Ramos (cell line): ENCODE measurements at regions not wholly inside any gene's neighbourhood (a gene's known extent, or its start where the extent isn't known, plus 50 kb on each side); places are given as distances from the start of the nearest gene placed in this dataset.

Experiments used
- in situ Hi-C: fragments of 300-500 bp; cut with MboI; formaldehyde crosslinking; loops from one replicate; pipeline ENCODE4 v1.14.3; 2022; ENCODE audit warnings: low sequenced_read_pairs; ENCODE audit not compliant: unreplicated experiment

DNA sequence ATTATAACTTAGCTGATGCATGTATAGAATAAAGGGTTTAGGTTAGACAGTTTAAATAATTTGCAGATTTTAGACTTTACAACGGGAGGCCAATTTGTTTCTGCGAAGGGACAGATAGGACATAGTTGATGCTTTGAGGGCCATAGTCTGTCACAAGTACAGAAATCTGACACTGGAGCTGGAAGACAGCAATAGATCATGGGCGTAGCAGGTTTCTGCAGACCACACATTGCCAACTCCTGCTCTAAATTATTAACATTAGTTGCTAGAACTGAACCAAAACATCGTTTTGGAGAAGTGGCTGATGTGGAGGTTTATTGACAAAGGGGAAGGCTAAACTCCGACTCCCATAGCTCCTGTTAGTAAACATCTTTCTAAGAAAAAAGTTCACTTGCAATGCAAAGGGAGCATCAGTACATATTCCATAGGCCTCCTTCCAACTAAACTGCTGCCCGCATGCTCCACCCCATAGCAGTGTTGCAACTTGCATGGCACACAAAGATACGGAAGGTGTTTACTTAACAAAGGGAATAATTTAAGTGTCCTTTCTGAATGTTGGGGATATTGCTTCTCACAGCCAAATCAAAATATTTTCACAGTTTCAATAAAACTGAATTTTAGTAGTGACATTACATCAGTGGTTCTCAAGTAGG lies 862.0 kb upstream of the CXADR start:
- in situ Hi-C loops, result no loop called here

DNA sequence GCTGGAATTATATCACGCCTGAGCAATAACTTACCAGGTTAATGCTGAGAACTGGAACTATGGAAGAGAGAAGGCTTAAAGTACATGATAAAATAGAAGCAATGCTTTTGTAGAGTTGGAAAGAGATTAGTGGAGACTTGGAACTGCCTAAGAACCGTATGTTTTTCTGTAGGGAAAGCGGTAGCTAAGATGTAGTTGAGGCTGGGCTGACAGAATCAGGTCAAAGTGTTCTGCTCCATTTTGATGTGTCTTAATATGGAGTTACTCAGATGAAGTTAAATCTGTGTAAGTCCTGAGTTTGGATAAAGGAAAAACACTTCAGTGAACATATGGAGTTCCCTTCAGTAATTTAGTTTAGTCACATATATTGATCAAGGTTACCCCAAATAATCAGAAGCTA lies 860.9 kb upstream of the CXADR start:
- in situ Hi-C loops, result no loop called here

DNA sequence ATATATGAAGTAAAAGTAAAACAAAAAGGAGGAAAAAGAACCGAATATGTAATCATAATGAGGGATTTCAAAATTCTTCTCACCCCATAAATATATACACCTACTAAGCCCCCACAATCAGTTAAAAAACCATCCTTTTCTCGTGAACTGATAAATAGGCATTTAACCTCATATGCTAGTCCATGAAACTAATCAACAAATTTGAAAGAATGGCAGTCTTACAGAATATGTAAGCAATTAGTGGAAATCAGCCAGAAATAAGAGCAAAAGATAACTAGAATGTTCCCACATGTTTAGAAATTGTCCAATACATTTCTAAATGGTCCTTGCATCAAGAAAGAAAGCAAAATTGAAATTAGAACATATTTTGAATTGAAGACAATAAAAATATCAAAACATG lies 849.4 kb upstream of the CXADR start:
- in situ Hi-C loops, result no loop called here

DNA sequence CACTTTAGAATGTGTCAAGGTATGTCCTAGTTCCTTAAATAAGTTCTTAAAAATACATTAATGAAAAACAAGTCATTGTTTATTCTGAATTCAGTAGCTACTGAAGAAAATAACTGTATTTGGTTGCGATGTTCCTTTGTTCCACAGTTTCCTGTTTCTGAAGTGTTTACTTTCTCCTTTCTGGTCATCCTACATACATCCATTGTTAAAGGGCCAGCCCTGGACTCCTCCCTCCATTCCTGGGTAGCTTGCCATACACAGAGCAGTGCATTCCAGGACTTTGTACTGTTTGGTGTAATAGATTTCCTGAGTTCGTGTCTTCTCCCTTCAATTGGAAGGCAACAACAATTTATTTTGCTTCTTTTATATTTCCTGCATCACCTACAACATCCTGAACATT lies 845.4 kb upstream of the CXADR start:
- in situ Hi-C loops, result no loop called here

DNA sequence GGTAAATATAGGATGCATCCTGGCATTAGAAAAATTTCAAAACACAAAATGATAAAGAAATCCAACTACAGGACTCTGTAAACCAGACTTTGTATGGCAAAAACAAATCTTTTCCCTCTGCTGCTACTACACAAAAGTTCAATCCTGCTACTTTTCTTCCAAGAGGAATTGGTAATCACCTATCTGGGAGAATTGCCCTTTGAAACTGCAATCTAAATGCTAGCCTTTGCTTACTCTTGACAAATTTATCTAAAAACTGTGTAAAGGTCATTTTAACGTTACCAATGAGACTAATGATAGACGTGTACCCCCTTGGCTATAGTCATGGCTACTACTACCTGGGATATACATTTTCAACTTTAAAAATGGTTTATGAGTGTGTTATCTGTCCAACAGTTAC lies 837.9 kb upstream of the CXADR start:
- in situ Hi-C loops, result no loop called here

DNA sequence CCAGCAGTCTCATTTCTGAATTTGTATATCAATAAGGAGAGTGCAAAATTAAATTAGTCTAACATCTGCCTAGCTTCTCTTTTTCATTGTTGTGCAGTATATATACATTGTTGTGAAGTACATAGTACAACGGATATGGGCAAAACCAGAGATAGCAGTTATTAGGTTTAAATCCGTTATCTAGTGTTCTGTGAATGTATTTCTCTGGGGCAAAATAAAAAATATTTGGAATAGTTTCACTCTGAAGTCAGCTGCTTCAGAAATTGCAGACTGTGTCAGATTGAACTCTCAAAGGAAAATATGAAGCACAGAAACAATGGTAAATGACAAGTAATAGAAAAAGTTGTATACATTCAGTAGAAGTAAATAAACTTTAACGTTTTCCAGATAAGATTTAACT lies 836.5 kb upstream of the CXADR start:
- in situ Hi-C loops, result no loop called here

DNA sequence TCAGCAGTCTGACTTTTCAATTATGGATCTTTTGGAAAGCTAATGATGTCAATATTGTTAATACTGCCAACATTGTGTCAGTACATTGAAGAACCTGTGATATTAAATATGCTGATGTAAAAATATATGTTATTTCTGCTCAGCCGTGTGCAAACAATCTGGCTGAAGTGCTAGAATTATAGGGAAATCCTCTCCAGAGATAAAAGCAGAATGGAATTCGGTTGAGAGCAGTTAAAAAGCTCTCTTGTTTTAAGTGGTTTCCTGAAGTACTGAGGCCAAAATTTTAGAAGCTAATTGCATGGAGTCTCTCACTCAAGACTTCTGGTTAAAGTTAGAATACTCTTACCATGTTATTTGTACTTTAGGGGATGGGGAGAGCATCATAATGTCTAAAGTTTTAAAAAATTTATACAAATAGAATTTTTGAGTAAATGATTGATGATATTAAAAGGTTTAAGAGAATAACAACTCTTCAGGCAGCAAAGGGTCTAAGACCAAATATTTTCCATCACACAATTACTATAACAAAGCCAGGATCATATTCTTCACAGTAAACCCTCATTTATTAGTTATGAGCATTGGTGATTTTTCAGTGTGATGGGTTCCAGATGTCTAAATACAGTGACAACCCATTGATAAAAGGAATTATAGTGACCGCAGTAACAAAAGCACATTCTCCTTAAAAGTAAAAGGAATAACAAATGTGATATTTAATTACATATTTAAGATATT lies 834.2 kb upstream of the CXADR start:
- in situ Hi-C loops, result no loop called here

DNA sequence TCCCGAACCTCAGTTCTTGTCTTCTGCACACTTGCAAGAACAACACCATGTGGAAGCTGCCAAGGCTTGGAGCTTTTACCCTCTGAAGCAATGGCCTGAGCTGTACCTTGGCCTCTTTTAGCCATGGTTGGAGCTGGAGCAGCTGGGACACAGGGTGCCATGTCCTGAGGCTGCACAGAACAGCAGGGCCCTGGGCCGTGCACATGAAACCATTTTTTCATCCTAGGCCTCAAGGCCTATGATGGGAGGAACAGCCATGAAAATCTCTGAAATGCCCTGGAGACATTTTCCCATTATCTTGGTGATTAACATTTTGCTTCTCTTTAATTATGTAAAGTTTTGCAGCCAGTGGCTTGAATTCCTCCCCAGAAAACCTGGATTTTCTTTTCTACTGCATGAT lies 817.8 kb upstream of the CXADR start:
- in situ Hi-C loops, result no loop called here

DNA sequence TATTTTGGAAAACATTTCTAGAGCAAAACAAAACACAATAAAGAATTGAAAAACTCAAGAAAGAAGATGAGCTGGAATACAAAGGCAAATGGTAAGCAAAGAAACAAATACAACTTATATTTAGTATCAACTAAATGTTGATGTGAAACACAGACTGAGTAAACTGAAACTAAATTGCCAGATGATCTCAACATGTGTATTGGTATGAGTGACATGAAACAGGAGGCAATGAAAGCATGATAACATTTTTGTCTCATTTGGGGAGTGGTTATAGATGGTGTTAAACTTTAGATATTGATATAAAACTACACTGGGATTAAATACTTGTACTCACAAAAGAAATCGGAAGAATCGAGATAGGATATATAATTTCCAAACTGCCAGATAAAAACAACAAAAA lies 805.6 kb upstream of the CXADR start:
- in situ Hi-C loops, result no loop called here

DNA sequence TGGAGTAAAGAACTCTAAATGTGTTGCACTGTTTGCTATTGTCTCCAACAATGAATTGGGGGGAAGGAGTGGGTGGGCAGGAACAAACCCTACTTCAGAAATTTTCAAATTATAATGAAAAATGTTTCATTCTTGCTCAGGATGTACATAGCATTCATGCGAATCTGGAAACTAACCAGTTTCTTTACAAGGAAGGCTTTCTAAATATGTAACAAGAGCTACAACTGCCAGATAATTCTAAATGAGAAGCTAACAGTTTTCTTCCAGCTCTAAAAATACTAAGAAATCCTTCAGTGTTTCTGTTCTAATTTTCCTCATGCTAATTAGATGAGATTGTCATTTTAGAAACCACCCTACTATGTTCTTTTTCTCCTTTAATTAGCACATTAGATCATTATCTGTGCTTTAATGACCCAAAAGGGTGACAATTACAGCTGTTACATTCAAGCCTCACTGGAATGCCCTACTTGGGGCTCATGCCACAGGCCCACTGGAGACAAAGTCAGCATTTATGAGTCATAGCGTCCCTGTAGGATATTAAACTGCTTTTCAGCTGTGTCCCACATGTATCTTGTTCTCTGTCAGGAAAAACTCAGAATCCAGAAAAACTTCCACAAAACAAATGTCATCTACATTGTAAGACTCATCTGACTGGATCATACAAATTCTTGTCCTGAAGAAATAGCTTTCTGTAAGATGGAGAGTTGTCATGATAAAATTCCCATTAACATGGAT lies 804.6 kb upstream of the CXADR start:
- in situ Hi-C loops, result no loop called here

DNA sequence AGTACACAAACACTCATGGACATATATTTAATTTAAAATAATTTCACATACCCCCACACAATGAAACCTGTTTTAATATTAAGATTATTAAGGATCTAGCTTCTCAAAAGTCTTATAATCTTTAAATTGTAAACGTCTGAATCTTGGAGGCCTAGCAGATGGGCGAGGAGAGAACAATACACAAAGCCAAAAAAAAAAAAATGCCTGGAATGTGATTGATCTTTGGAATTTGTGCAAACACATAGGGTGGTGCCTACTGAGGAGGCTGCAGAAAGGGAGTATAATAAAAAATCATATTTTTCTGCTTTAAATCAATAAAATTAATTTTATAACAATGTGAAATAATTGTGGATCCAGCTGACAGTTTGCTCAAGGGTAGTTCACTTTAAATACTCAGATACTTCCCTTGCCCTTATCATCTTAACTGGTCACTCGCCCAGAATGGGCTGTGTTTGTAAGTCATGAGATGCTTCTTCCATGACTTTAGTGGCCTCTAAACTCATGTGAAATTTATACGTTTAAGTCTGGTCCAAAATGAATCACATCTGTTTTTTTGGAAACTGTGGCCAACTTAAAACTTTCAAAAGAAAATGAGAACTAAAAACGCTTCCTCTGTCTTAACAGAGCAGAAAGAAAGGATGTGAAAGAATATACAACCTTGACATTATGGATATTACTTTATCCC lies 802.8 kb upstream of the CXADR start:
- in situ Hi-C loops, result no loop called here

DNA sequence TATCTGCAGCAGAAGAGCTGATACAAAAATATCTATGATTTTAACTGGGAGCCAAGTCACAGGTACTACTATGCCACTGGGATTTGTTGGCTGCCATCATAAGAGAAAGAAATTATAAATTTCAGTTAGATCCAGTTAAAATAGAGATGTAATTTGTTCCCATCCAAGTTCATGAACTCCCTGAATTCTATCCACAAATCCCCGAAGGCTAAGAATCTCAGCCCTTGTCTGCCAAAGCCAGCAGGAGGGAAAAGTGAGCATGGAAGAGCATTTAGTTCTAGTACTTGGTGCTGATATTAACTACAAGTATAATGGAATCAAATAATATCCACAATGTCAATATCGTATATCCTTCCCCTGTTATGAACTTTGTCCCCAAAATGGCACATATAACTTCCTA lies 801.1 kb upstream of the CXADR start:
- in situ Hi-C loops, result no loop called here

DNA sequence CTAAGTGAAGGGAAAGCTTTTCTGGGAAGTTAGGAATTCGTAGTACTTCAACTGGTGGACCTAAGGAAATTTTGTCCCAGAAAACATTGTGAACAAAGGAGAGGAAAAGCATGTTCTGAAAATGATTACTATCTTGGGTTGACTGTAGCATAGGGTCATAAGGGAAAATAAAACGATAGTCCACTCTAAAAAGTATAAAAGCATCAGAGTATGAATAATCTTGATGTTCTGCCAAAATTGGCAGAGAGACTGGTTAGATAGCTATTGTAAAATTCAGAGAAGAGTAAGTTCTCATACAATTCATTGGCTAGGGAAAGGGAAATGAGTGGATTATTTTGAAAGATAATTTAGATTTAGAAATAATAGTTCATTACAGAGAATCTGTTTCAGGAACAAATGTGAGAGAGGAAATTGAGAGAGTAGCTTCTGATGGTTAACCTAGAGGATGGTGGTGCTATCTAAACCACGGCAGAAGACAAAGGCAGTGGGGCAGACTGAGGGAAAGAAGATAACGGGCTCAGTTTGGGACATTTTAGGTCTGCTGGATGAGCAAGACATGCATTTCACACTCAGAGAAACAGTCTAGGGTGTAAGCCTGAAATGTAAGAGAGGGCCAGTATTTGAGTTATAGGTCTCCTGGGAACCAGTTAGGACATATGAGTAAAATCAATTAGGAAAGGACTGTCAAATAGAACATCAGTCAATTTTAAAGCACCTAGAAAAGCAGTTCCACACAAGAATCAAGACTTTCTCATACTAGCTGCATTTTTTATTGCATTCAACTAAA lies 799.3 kb upstream of the CXADR start:
- in situ Hi-C loops, result no loop called here

DNA sequence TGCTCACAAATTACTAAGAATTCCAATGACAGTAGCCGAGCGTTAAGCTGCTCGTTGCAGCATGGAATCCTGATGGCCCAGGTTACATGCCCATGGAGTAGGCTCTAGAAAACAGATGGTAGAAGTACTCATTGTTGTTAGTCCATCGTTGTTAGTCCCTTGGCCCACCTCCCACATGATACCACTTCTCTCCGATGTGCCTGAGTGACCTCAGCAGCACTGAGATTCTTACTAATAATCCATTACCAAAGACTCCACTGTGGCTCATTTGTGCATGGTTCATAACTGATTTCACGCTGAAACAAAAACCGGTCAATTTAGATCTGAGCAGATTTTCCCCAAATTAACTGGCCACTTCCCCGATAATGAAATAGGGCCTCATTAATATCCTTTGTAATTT lies 772.3 kb upstream of the CXADR start:
- in situ Hi-C loops, result no loop called here

DNA sequence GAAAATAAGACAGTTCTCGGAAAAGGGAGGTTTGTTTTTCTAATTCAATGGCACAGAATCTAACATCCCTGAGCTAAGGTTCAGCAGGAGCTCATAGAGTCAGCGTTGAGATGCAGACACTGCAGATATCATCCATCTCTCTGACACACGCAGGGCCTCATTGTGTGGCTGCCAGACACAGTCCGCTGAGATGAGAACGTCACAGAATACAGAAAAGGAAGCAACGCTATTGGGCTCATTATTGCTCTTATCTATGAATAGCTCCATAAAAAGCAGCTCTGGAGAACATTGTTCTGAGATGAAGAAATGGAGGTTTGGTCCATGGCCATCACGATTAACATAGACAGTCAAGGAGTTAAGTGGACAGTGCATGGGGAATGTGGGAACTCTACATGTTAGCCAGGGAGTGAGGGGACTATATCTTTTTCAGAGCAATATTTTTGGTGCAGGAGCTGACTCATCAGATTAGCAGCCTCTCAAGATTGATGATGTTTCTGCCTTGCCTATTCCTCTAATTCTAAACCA lies 771.6 kb upstream of the CXADR start:
- in situ Hi-C loops, result no loop called here

DNA sequence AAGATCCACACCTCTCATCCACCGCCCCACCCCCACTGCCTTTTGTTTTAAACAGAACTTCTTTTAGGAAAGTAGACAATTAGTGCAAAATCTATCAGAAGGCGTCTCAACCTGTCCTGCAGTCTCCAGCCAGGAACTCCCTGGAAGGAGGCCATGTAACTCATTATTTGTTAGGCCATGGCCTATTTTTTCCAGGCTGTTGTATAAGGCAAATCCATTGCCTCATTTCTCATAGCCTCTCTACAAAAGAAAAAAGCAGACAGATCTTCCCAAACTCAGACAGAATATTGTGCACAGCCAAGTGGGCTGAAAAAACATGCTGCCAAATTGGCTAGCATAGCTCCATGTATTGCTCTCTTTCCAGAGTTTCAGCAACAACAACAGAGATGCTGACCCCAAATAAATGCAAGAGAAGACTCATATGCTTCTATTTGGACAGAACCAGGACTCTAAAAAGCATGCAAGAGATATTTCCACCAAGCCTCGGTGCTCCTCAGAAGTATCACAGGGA lies 770.7 kb upstream of the CXADR start:
- in situ Hi-C loops, result no loop called here

DNA sequence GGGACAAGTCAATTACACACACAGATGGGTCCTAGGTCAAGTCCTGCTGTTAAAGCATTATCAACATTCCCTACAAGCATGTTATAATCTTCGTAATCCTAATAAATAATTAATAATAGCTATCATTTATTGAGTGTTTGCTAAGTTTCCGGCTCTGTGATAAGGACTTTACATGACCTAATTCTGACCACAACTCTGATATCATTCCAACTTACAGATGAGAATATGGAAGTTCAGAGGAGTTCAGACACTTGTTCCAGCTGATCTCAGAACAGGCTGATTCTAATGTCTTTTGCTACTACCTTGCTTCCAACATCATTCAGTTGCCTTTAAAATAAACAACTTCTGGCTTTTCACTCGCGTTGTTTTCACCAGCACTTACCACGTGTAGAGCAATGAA lies 770.1 kb upstream of the CXADR start:
- in situ Hi-C loops, result no loop called here

DNA sequence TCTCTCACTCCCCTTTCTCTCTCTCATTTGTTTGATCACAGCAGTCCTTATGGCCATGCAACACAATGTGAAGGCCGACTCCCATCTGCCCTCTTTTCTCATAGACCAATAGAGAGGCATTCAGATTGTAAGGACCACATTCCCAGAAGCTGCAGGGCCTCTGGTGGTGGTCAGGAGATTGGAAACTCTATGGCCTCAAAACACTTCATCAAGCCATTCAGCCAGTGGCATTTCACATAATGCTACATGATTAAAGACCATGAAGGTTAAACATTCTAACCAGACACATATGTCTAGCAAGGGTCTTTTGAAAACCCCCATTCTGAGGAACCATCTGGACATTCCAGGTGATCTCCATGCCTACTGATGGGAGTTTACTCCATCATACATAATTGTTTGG lies 769.5 kb upstream of the CXADR start:
- in situ Hi-C loops, result no loop called here

DNA sequence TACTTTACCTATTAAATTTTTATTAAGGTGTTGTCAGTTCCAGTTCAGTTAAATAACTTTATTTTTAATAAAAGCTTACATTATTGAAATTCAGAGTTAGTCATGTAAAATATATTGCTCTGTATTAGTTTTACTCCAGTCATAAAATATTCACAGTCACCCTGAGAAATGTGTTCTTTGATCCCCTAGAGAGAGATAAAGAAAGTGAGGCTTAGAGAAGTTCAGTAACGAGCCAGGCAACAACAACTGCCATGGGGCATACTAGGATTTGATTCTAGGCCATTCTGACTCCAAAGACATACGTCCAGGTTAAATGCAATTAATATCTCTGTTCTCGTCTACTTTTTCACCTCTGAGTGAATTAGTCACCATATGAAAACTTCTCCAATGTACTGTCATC lies 761.9 kb upstream of the CXADR start:
- in situ Hi-C loops, result no loop called here
